ENCODE measurements at regions not wholly inside any gene's neighbourhood (a gene's known extent, or its start where the extent isn't known, plus 50 kb on each side); places are given as distances from the start of the nearest gene placed in this dataset.

- H3K27ac ChIP-seq: no peak overlapping the region
- no peak for TF ChIP-seq CTCF (conservative IDR thresholded peaks at IDR 0.05)
Measured at GRCh38 chr2:129465045-129465444, 514.4 kb upstream of the RAB6C start.

- no peak overlapping the region for H3K27ac ChIP-seq
- no peak for TF ChIP-seq CTCF (conservative IDR thresholded peaks at IDR 0.05)
Measured at GRCh38 chr2:129466389-129466788, 513.1 kb upstream of the RAB6C start.

GRCh38 chr2:129467012-129467779, 512.3 kb upstream of the RAB6C start:
- no peak overlapping the region for H3K27ac ChIP-seq
- TF ChIP-seq CTCF (conservative IDR thresholded peaks at IDR 0.05): no peak

GRCh38 chr2:129467941-129468340, 511.5 kb upstream of the RAB6C start:
- no peak overlapping the region for H3K27ac ChIP-seq
- no peak for TF ChIP-seq CTCF (conservative IDR thresholded peaks at IDR 0.05)

- no peak overlapping the region for H3K27ac ChIP-seq
- TF ChIP-seq CTCF (conservative IDR thresholded peaks at IDR 0.05): no peak
Measured at GRCh38 chr2:129468879-129469278, 510.6 kb upstream of the RAB6C start.

GRCh38 chr2:129469389-129469788, 510.1 kb upstream of the RAB6C start:
- no peak for TF ChIP-seq CTCF (conservative IDR thresholded peaks at IDR 0.05)
- H3K27ac ChIP-seq: no peak overlapping the region

- no peak overlapping the region for H3K27ac ChIP-seq
- TF ChIP-seq CTCF (conservative IDR thresholded peaks at IDR 0.05): no peak
Measured at GRCh38 chr2:129469871-129470270, 509.6 kb upstream of the RAB6C start.

Data from VCaP (cell line).